Heart left ventricle (tissue), 13 donors: ENCODE measurements at regions not wholly inside any gene's neighbourhood (a gene's known extent, or its start where the extent isn't known, plus 50 kb on each side); places are given as distances from the start of the nearest gene placed in this dataset.

Experiments used
- POLR2A ChIP-seq, 2 donors: fragments of 450-650 bp; IDR thresholded peaks; one replicate each; pipeline ENCODE4 v1.6.1; 2017; ENCODE audit warnings: antibody characterized with exemption in 2 of 2, mild to moderate bottlenecking in 2 of 2, moderate library complexity in 2 of 2
- TF ChIP-seq, protein P1 (sequence below), 12 donors: fragments of 200-600 bp; sonication (generic) in 4 of 12; IDR thresholded peaks; one replicate each; pipeline versions ENCODE4 v1.5.0 to v1.8.0; 2018 to 2022; ENCODE audit warnings: antibody characterized with exemption in 12 of 12, mild to moderate bottlenecking in 5 of 12
- donor health status: ischemic (EF 13 %, LVEDD 7.1; RV severe dilation, severe dysfunction).
- donor health status: DM: no; HTN: yes; CAD: no.
- donor health status: DM: no; HTN: no; CAD: no.
- donor health status: ischemic (EF 25% LVEDD 6.9; RV normal size, moderate dysfunction).
- donor health status: ischemic (EF 25% LVEDD 5.7; RV mildly dilated, moderate dysfunction).
- donor health status: ischemic (EF 35%, LVEDD 5.7; RV mildly dilated, moderate dysfunction).
- donor health status: nonischemic (EF 11% LVEDD 7.7; RV severe dilation, severe dysfunction).
- donor health status: DM: yes; HTN: yes; CAD: no.
- donor health status: PGD.
- donor health status: ischemic (EF 29% LVEDD 5.4; RV normal size, mild dysfunction).
- donor health status: nonischemic (EF 23%, LVEDD 6.1; RV moderate dilation, normal function).

DNA sequence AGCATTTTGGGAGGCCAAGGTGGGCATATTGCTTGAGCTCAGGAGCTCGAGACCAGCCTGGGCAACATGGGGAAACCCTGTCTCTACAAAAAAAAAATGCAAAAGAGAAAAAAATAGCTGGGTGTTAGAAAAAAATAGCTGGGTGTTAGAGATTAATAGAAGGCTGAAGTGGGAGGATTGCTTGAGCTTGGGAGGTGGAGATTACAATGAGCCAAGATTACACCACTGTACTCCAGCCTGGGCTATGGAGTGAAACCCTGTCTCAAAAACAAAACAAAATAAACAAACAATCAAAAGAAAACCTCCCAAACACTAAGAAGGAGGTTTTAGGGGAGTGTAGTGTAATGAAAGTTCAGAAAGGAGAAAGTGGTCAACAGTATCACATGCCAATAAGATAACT lies 202.1 kb downstream of the FLRT2 start:
- no peak for TF ChIP-seq POLR2A (IDR thresholded peaks at IDR 0.05)
- TF ChIP-seq, protein P1, sequence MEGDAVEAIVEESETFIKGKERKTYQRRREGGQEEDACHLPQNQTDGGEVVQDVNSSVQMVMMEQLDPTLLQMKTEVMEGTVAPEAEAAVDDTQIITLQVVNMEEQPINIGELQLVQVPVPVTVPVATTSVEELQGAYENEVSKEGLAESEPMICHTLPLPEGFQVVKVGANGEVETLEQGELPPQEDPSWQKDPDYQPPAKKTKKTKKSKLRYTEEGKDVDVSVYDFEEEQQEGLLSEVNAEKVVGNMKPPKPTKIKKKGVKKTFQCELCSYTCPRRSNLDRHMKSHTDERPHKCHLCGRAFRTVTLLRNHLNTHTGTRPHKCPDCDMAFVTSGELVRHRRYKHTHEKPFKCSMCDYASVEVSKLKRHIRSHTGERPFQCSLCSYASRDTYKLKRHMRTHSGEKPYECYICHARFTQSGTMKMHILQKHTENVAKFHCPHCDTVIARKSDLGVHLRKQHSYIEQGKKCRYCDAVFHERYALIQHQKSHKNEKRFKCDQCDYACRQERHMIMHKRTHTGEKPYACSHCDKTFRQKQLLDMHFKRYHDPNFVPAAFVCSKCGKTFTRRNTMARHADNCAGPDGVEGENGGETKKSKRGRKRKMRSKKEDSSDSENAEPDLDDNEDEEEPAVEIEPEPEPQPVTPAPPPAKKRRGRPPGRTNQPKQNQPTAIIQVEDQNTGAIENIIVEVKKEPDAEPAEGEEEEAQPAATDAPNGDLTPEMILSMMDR (IDR thresholded peaks at IDR 0.05): no peak
